IPS-NIHi11 (cell line): ENCODE measurements at regions not wholly inside any gene's neighbourhood (a gene's known extent, or its start where the extent isn't known, plus 50 kb on each side); places are given as distances from the start of the nearest gene placed in this dataset.
A peak's percentile ranks its signal among the peaks of the same experiment; 100 is the strongest.

Experiments
- DNase-seq: peaks from one replicate; pipeline ENCODE4 v3.0.0; 2012; ENCODE audit warnings: mixed read lengths, low spot score

- DNase-seq, result no peak
Observed at GRCh38 chr18:78701771-78702396, 277.7 kb upstream of the SALL3 start.

GRCh38 chr18:78703291-78703690 is 276.3 kb upstream of the SALL3 start:
- peak; percentile 47 for DNase-seq

- no peak for DNase-seq
Observed at GRCh38 chr18:78704971-78705461, 274.6 kb upstream of the SALL3 start.

- no peak for DNase-seq
Observed at GRCh38 chr18:78709261-78709809, 270.3 kb upstream of the SALL3 start.

- DNase-seq, result no peak
Observed at GRCh38 chr18:78711316-78711715, 268.3 kb upstream of the SALL3 start.

- DNase-seq, result no peak
Observed at GRCh38 chr18:78711971-78712370, 267.6 kb upstream of the SALL3 start.

- peak; percentile 84 for DNase-seq
Observed at GRCh38 chr18:78713069-78713468, 266.5 kb upstream of the SALL3 start.

GRCh38 chr18:78713726-78714125 is 265.9 kb upstream of the SALL3 start:
- DNase-seq, result no peak

- no peak for DNase-seq
Observed at GRCh38 chr18:78716022-78716421, 263.6 kb upstream of the SALL3 start.

- no peak for DNase-seq
Observed at GRCh38 chr18:78716581-78716980, 263.0 kb upstream of the SALL3 start.

GRCh38 chr18:78717051-78717765 is 262.4 kb upstream of the SALL3 start:
- DNase-seq, result no peak

GRCh38 chr18:78717766-78718150 is 261.9 kb upstream of the SALL3 start:
- no peak for DNase-seq

- DNase-seq, result no peak
Observed at GRCh38 chr18:78719821-78720220, 259.8 kb upstream of the SALL3 start.

- peak; percentile 43 for DNase-seq
Observed at GRCh38 chr18:78720456-78721237, 259.0 kb upstream of the SALL3 start.

- DNase-seq, result peak; percentile 68
Observed at GRCh38 chr18:78721238-78721875, 258.3 kb upstream of the SALL3 start.

GRCh38 chr18:78721981-78722380 is 257.6 kb upstream of the SALL3 start:
- DNase-seq, result no peak

- DNase-seq, result no peak
Observed at GRCh38 chr18:78722386-78722785, 257.2 kb upstream of the SALL3 start.

GRCh38 chr18:78722929-78723710 is 256.5 kb upstream of the SALL3 start:
- DNase-seq, result no peak

- no peak for DNase-seq
Observed at GRCh38 chr18:78724214-78724914, 255.3 kb upstream of the SALL3 start.

- no peak for DNase-seq
Observed at GRCh38 chr18:78725426-78725825, 254.2 kb upstream of the SALL3 start.
